VCaP (cell line): ENCODE measurements at regions not wholly inside any gene's neighbourhood (a gene's known extent, or its start where the extent isn't known, plus 50 kb on each side); places are given as distances from the start of the nearest gene placed in this dataset.

Experiments used
- H3K27ac ChIP-seq: fragments of 450-650 bp; 2 replicates; pipeline ENCODE4 v1.5.1; 2017
- CTCF ChIP-seq: fragments of 450-650 bp; conservative IDR thresholded peaks from 2 replicates; pipeline ENCODE4 v1.5.1; 2017; ENCODE audit warnings: mild to moderate bottlenecking, moderate library complexity

DNA sequence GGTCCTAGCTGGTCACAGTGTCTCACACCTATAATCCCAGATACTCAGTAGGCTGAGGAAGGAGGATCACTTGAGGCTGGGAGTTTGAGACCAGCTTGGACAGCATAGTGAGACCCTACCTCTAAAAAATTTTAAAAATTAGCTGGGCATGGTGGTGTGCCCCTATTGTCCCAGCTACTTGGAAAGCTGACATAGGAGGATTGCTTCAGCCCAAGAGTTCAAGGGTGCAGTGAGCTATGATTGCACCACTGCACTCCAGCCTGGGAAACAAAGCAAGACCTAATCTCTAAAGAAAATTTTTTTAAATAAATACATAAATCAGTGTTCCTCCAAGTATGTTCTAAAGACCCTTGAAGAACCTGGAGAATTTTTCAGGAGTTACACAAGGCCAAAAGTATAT lies 50.6 kb upstream of the GNAO1 start:
- no peak for TF ChIP-seq CTCF
- H3K27ac ChIP-seq = no peak overlapping the region

DNA sequence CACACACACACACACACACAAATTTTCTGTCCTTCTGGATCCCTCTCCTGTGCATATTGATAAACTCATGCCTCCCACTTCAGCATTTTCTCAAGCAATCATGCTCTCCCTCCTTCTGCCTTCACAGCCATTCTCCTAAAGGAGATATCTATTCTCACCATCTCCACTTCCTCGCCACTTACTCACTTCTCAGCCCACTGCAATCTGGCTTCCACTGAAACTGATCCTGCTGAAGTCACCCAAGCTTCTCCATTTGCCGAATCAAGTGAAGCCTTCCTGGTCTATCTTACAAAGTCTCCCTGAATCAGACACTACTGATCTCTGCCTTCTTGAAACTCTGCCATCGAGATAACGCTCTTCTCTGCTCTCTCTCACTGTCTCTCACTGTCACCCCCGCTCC lies 54.0 kb upstream of the GNAO1 start:
- H3K27ac ChIP-seq = no peak overlapping the region
- no peak for TF ChIP-seq CTCF

- no peak overlapping the region for H3K27ac ChIP-seq
- TF ChIP-seq CTCF = no peak
Observed at GRCh38 chr16:56136256-56136655, 55.0 kb upstream of the GNAO1 start.

DNA sequence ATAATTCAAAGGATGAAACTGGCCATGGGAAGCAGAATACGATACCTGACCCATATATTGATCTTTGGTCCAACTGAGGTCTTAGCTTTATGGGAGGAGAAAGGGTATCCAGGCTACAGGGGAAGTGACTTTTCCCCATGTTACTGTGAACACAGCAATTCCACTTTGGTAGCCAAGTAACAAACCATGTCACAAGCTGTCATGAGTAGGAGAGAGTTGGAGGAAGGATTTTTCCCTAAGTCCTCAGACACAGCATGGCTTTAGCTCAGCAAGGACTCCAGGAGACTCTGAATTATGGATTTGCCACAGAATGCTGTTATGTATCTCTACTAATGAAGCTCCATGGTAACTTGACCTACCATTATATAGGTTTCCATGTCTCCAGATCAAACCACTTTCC lies 56.5 kb upstream of the GNAO1 start:
- no peak for TF ChIP-seq CTCF
- no peak overlapping the region for H3K27ac ChIP-seq

DNA sequence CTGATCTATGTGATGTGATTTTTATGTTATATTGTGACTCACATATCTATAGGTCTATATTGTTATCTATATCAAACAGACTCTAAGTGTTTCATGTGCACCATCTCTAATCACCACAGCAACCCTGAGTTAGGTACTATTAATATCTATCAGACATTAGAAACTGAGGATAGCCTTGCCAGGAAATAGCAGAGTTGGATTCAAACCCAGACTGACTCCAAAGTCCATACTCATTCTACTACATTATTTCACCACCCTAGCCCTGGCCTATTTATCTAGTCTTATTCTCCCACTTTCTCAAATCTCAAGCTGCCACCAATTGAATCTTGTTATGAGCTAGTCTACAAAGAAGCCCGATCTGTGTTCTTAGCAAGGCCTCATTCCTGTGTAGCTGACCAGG lies 65.4 kb upstream of the GNAO1 start:
- no peak for TF ChIP-seq CTCF
- H3K27ac ChIP-seq = no peak overlapping the region

DNA sequence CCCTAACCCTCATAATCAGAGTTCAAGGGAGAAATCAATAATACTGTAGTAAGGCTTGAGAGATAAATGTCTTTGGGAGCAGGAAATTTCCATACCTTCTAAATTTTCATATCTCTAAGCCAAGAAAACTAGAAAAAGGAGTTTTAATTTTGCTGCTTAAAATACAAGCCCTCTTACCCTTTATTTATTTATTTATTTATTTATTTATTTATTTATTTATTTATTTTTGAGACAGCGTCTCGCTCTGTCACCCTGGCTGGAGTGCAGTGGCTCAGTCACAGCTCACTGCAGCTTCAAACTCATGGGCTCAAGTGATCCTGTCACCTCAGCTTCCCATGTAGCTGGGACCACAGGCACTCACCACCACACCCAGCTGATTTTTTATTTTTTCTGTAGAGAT lies 69.0 kb upstream of the GNAO1 start:
- TF ChIP-seq CTCF = no peak
- no peak overlapping the region for H3K27ac ChIP-seq

DNA sequence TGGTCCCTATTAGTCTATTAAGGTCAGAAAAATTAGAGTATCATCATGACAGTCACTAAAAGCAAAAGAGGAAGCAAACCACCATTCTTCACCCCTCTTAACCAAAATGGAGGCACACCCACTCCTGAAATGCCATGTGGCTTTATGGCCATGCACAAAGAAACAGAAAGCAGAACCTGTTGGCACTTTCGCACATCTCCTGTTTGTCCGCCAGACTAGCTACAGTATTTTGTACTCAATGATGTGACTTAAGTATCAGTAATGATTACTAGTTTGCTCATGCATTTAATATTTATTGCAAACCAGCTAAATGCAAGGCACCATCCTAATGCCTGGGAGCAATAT lies 70.2 kb upstream of the GNAO1 start:
- no peak overlapping the region for H3K27ac ChIP-seq
- no peak for TF ChIP-seq CTCF
